NOMO-1 treated with DMSO at 0.1 percent for 48 hours (cell line): ENCODE measurements at regions not wholly inside any gene's neighbourhood (a gene's known extent, or its start where the extent isn't known, plus 50 kb on each side); places are given as distances from the start of the nearest gene placed in this dataset.

ENCODE experiments used
- DNase-seq: peaks from one replicate; lab custom pipeline; 2025; ENCODE audit not compliant: unreplicated experiment; lab: John Stamatoyannopoulos, UW

- DNase-seq: no peak
Measured at GRCh38 chr13:92938486-92939020, 288.1 kb upstream of the GPC6 start.

GRCh38 chr13:92941167-92941566 is 285.4 kb upstream of the GPC6 start:
- DNase-seq: no peak

GRCh38 chr13:92947770-92948434 is 278.7 kb upstream of the GPC6 start:
- no peak for DNase-seq

- DNase-seq: no peak
Measured at GRCh38 chr13:92950771-92951170, 275.8 kb upstream of the GPC6 start.

- no peak for DNase-seq
Measured at GRCh38 chr13:92951273-92951890, 275.2 kb upstream of the GPC6 start.

GRCh38 chr13:92952161-92952560 is 274.4 kb upstream of the GPC6 start:
- no peak for DNase-seq

GRCh38 chr13:92954746-92955145 is 271.9 kb upstream of the GPC6 start:
- no peak for DNase-seq

- no peak for DNase-seq
Measured at GRCh38 chr13:92959790-92960189, 266.8 kb upstream of the GPC6 start.

GRCh38 chr13:92963029-92963428 is 263.6 kb upstream of the GPC6 start:
- DNase-seq: no peak

- DNase-seq: no peak
Measured at GRCh38 chr13:92966341-92966740, 260.3 kb upstream of the GPC6 start.

GRCh38 chr13:92966900-92967299 is 259.7 kb upstream of the GPC6 start:
- no peak for DNase-seq

GRCh38 chr13:92967923-92968322 is 258.7 kb upstream of the GPC6 start:
- DNase-seq: peak; percentile 5

GRCh38 chr13:92972751-92973150 is 253.9 kb upstream of the GPC6 start:
- DNase-seq: no peak

- no peak for DNase-seq
Measured at GRCh38 chr13:92974905-92975429, 251.6 kb upstream of the GPC6 start.

GRCh38 chr13:92976657-92977056 is 249.9 kb upstream of the GPC6 start:
- DNase-seq: no peak

GRCh38 chr13:92984151-92984550 is 242.5 kb upstream of the GPC6 start:
- DNase-seq: no peak

- DNase-seq: no peak
Measured at GRCh38 chr13:92989301-92989700, 237.3 kb upstream of the GPC6 start.

GRCh38 chr13:92991692-92992091 is 234.9 kb upstream of the GPC6 start:
- DNase-seq: no peak

GRCh38 chr13:92994056-92994455 is 232.6 kb upstream of the GPC6 start:
- DNase-seq: no peak

GRCh38 chr13:93001866-93002461 is 224.6 kb upstream of the GPC6 start:
- no peak for DNase-seq

GRCh38 chr13:93003531-93003930 is 223.1 kb upstream of the GPC6 start:
- DNase-seq: no peak

GRCh38 chr13:93004919-93005318 is 221.7 kb upstream of the GPC6 start:
- no peak for DNase-seq
